GM19025 (cell line): ENCODE measurements at regions not wholly inside any gene's neighbourhood (a gene's known extent, or its start where the extent isn't known, plus 50 kb on each side); places are given as distances from the start of the nearest gene placed in this dataset.
"Not testable (repeated sequence)": the region's sequence is repeated elsewhere in the genome, so short reads cannot be mapped to it uniquely, and the experiment has no call there.

Experiments used
- ATAC-seq: cut with Tn5 transposase; IDR thresholded peaks from one replicate; pipeline ENCODE4 v1.9.1; 2021; ENCODE audit warnings: mild to moderate bottlenecking, low read depth, moderate library complexity; ENCODE audit not compliant: unreplicated experiment

GRCh38 chr4:146124023-146124680 lies 51.4 kb upstream of the LSM6 start:
- ATAC-seq: peak; percentile 82

GRCh38 chr4:146123231-146123630 lies 52.3 kb upstream of the LSM6 start:
- no peak for ATAC-seq

- no peak for ATAC-seq
Measured at GRCh38 chr4:146122398-146122797, 53.1 kb upstream of the LSM6 start.

GRCh38 chr4:146121757-146122156 lies 53.8 kb upstream of the LSM6 start:
- no peak for ATAC-seq

- no peak for ATAC-seq
Measured at GRCh38 chr4:146119845-146120404, 55.6 kb upstream of the LSM6 start.

- ATAC-seq: no peak
Measured at GRCh38 chr4:146114066-146114465, 61.5 kb upstream of the LSM6 start.

- ATAC-seq: no peak
Measured at GRCh38 chr4:146113171-146113570, 62.3 kb upstream of the LSM6 start.

GRCh38 chr4:146112389-146112788 lies 63.1 kb upstream of the LSM6 start:
- ATAC-seq: peak; percentile 38

GRCh38 chr4:146110871-146111485 lies 64.5 kb upstream of the LSM6 start:
- ATAC-seq: no peak

GRCh38 chr4:146108756-146109155 lies 66.8 kb upstream of the LSM6 start:
- ATAC-seq: no peak

GRCh38 chr4:146107587-146108240 lies 67.8 kb upstream of the LSM6 start:
- no peak for ATAC-seq

GRCh38 chr4:146105464-146105863 lies 70.1 kb upstream of the LSM6 start:
- peak; percentile 50 for ATAC-seq

GRCh38 chr4:146104541-146104940 lies 71.0 kb upstream of the LSM6 start:
- no peak for ATAC-seq

GRCh38 chr4:146104052-146104451 lies 71.5 kb upstream of the LSM6 start:
- not testable (repeated sequence) for ATAC-seq

GRCh38 chr4:146099585-146099984 lies 75.9 kb upstream of the LSM6 start:
- ATAC-seq: no peak

GRCh38 chr4:146098978-146099377 lies 76.5 kb upstream of the LSM6 start:
- peak; percentile 59 for ATAC-seq

- peak; percentile 64 for ATAC-seq
Measured at GRCh38 chr4:146098397-146098796, 77.1 kb upstream of the LSM6 start.

- ATAC-seq: no peak
Measured at GRCh38 chr4:146096371-146096770, 79.1 kb upstream of the LSM6 start.

GRCh38 chr4:146095860-146096259 lies 79.7 kb upstream of the LSM6 start:
- ATAC-seq: no peak

GRCh38 chr4:146095091-146095690 lies 80.3 kb upstream of the LSM6 start:
- no peak for ATAC-seq

- ATAC-seq: no peak
Measured at GRCh38 chr4:146088690-146089089, 86.8 kb upstream of the LSM6 start.
